ENCODE measurements at regions not wholly inside any gene's neighbourhood (a gene's known extent, or its start where the extent isn't known, plus 50 kb on each side); places are given as distances from the start of the nearest gene placed in this dataset.

GRCh38 chr6:76382201-76382600 lies 309.7 kb upstream of the IMPG1 start:
- H3K27me3 ChIP-seq (ENCODE audit: control insufficient read depth, extremely low read depth, insufficient read depth, low read length) = no peaks in the 10 kb centered on the region
- no peaks in the 10 kb centered on the region for H3K36me3 ChIP-seq (ENCODE audit: control insufficient read depth in 2 of 2, extremely low read depth in 1 of 2, insufficient read depth in 2 of 2, low read length in 2 of 2)
- dilution Hi-C loops (cut with MboI; ENCODE audit: extremely low pct_ligation_motif_present, low sequenced_read_pairs) = no loop called here
- H2AFZ ChIP-seq (ENCODE audit: control insufficient read depth, low read length) = no peak overlapping the region
- H4K20me1 ChIP-seq (ENCODE audit: control insufficient read depth, extremely low read depth, insufficient read depth, low read length) = no peaks in the 10 kb centered on the region
- no peak overlapping the region for H3K27ac ChIP-seq (ENCODE audit: control insufficient read depth, insufficient read depth, low read length)
- no peak for DNase-seq (ENCODE audit: low read depth, low spot score)
- H3K4me2 ChIP-seq (ENCODE audit: control insufficient read depth, extremely low read depth, insufficient read depth, low read depth, low read length) = no peak overlapping the region
- H3K9me3 ChIP-seq (ENCODE audit: control insufficient read depth, low read depth, low read length) = no peaks in the 10 kb centered on the region
- TF ChIP-seq EZH2 (IDR thresholded peaks at IDR 0.05; ENCODE audit: low read length) (no peak), CTCF (optimal IDR thresholded peaks at IDR 0.05 in 1 of 3, IDR thresholded peaks at IDR 0.05 in 1 of 3, conservative IDR thresholded peaks at IDR 0.05 in 1 of 3; ENCODE audit: extremely low read depth in 1 of 3, insufficient read depth in 2 of 3, low read length in 3 of 3) (no peak)
- no peak overlapping the region for H3K9ac ChIP-seq (ENCODE audit: control insufficient read depth, extremely low read depth, insufficient read depth, low read length)
- H3K9me1 ChIP-seq (ENCODE audit: control insufficient read depth, extremely low read depth, insufficient read depth, low read length) = no peaks in the 10 kb centered on the region
- H3K4me3 ChIP-seq (ENCODE audit: control insufficient read depth in 2 of 3, extremely low read depth in 1 of 3, insufficient read depth in 2 of 3, low read depth in 1 of 3, low read length in 3 of 3) = no peak overlapping the region
- H3K79me2 ChIP-seq (ENCODE audit: control insufficient read depth, insufficient read depth, low read length) = no peaks in the 10 kb centered on the region
- H3K4me1 ChIP-seq (ENCODE audit: control insufficient read depth, extremely low read depth, insufficient read depth, low read length) = no peaks in the 10 kb centered on the region
- FAIRE-seq = no peak

- Histone ChIP-seq H4K20me1 (ENCODE audit: control insufficient read depth, extremely low read depth, insufficient read depth, low read length) (no peaks in the 10 kb centered on the region), H3K4me1 (ENCODE audit: control insufficient read depth, extremely low read depth, insufficient read depth, low read length) (no peaks in the 10 kb centered on the region), H2AFZ (ENCODE audit: control insufficient read depth, low read length) (no peak overlapping the region), H3K79me2 (ENCODE audit: control insufficient read depth, insufficient read depth, low read length) (no peaks in the 10 kb centered on the region), H3K9ac (ENCODE audit: control insufficient read depth, extremely low read depth, insufficient read depth, low read length) (no peak overlapping the region), H3K36me3 (ENCODE audit: control insufficient read depth in 2 of 2, extremely low read depth in 1 of 2, insufficient read depth in 2 of 2, low read length in 2 of 2) (no peaks in the 10 kb centered on the region), H3K27me3 (ENCODE audit: control insufficient read depth, extremely low read depth, insufficient read depth, low read length) (no peaks in the 10 kb centered on the region), H3K27ac (ENCODE audit: control insufficient read depth, insufficient read depth, low read length) (no peak overlapping the region), H3K9me3 (ENCODE audit: control insufficient read depth, low read depth, low read length) (no peaks in the 10 kb centered on the region), H3K9me1 (ENCODE audit: control insufficient read depth, extremely low read depth, insufficient read depth, low read length) (no peaks in the 10 kb centered on the region), H3K4me2 (ENCODE audit: control insufficient read depth, extremely low read depth, insufficient read depth, low read depth, low read length) (no peak overlapping the region), H3K4me3 (ENCODE audit: control insufficient read depth in 2 of 3, extremely low read depth in 1 of 3, insufficient read depth in 2 of 3, low read depth in 1 of 3, low read length in 3 of 3) (no peak overlapping the region)
- TF ChIP-seq EZH2 (IDR thresholded peaks at IDR 0.05; ENCODE audit: low read length) (no peak), CTCF (optimal IDR thresholded peaks at IDR 0.05 in 1 of 3, IDR thresholded peaks at IDR 0.05 in 1 of 3, conservative IDR thresholded peaks at IDR 0.05 in 1 of 3; ENCODE audit: extremely low read depth in 1 of 3, insufficient read depth in 2 of 3, low read length in 3 of 3) (no peak)
- no peak for DNase-seq (ENCODE audit: low read depth, low spot score)
- no peak for FAIRE-seq
- dilution Hi-C loops (cut with MboI; ENCODE audit: extremely low pct_ligation_motif_present, low sequenced_read_pairs) = no loop called here
Measured at GRCh38 chr6:76381612-76382011, 309.1 kb upstream of the IMPG1 start.

Data from keratinocyte (primary cell).